Memory B cell (primary cell): ENCODE measurements at regions not wholly inside any gene's neighbourhood (a gene's known extent, or its start where the extent isn't known, plus 50 kb on each side); places are given as distances from the start of the nearest gene placed in this dataset.

ENCODE experiments used
- ATAC-seq: fragments of 150-1000 bp; cut with Tn5 transposase; 2 replicates; pipeline ENCODE4 v1.10.0; 2021; ENCODE audit warnings: low read depth, mild to moderate bottlenecking, moderate library complexity
- DNase-seq, 2 donors: peaks; one replicate each; pipeline ENCODE4 v3.0.0; 2022; ENCODE audit warnings: low spot score in 2 of 2
- H3K27ac Mint-ChIP-seq: one replicate; pipeline ENCODE4 v1.8.0; 2022; ENCODE audit warnings: mild to moderate bottlenecking, moderate library complexity, mixed read lengths
- H3K27me3 Mint-ChIP-seq: one replicate; pipeline ENCODE4 v1.8.0; 2022; ENCODE audit warnings: mixed read lengths
- H3K36me3 Mint-ChIP-seq: one replicate; pipeline ENCODE4 v1.8.0; 2022; ENCODE audit warnings: mild to moderate bottlenecking, mixed read lengths
- H3K4me1 Mint-ChIP-seq: one replicate; pipeline ENCODE4 v1.8.0; 2022; ENCODE audit warnings: mixed read lengths
- H3K4me3 Mint-ChIP-seq: one replicate; pipeline ENCODE4 v1.8.0; 2022; ENCODE audit warnings: mild to moderate bottlenecking, moderate library complexity, mixed read lengths
- H3K9me3 Mint-ChIP-seq: one replicate; pipeline ENCODE4 v1.8.0; 2022; ENCODE audit warnings: mixed read lengths

DNA sequence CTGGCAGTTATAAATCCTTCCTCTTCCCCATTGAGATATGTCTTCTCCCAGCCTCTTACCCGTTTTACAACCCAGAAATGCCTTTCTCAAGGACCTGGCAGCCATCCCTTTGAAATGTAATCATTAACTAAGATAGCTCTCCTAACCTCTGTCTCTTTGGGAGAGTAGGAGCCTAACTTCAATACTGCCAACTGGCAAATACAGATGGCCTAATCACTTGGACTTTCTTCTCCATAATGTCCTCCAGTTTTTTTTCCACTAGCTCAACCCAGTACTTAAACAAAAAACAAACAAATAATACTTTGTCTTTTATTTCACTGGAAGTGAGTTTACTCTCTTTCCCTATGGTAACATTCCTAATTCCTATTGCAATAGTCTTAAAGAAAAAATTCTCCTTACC lies 1391.1 kb downstream of the SUCLG1 start:
- H3K27ac Mint-ChIP-seq = no peak overlapping the region
- no peaks in the 10 kb centered on the region for H3K27me3 Mint-ChIP-seq
- H3K4me1 Mint-ChIP-seq = no peaks in the 10 kb centered on the region
- DNase-seq (no peak), ATAC-seq (no peak)
- no peak overlapping the region for H3K4me3 Mint-ChIP-seq
- H3K36me3 Mint-ChIP-seq = no peaks in the 10 kb centered on the region
- H3K9me3 Mint-ChIP-seq = peaks cover 3% of the 10 kb centered on the region

DNA sequence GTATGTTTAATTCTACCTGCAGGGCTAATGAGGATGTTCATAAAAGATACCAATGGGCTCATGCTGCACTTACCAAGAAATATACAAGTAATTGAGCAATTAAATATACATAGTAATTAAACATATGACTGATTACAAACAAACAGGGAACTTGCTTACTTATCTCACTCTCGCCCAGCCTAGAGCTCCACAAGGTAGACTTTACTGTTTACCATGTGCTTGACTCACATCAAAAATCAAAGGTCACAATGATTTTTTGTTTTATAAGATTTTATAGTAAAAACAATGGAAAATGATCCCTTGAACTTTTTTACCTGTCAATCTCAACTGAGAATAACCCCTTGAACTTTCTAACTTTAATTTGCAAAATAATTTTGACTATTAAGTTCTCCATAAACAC lies 1395.1 kb downstream of the SUCLG1 start:
- Mint-ChIP-seq H3K9me3 (peaks cover 4% of the 10 kb centered on the region), H3K4me1 (no peaks in the 10 kb centered on the region)
- ATAC-seq = no peak

DNA sequence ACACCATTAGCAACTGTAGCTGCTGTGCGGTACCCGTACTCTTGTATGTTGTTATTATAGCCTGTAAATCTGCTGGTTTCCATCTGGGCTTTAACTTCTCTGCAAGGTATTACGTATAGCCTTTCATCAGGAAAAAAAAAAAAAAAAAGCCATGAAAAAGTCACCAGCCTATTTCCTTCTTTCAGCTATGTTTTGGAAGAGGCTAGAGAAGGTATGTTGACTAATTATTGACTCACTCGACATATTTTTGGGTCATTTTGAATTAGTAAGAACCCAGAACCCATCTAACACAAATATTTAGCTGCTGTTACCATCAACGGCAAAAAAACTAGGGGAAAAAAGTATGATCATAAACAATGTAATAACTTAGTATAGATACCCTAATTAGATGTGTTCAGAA lies 1395.6 kb downstream of the SUCLG1 start:
- Mint-ChIP-seq H3K36me3 (no peaks in the 10 kb centered on the region), H3K4me1 (no peaks in the 10 kb centered on the region), H3K9me3 (peaks cover 4% of the 10 kb centered on the region), H3K27me3 (no peaks in the 10 kb centered on the region), H3K27ac (no peak overlapping the region), H3K4me3 (no peak overlapping the region)
- DNase-seq (no peak), ATAC-seq (no peak)

More for the DNA sequence above, 1395.1 kb downstream of the SUCLG1 start:
- Mint-ChIP-seq H3K4me3 (no peak overlapping the region), H3K36me3 (no peaks in the 10 kb centered on the region), H3K27me3 (no peaks in the 10 kb centered on the region), H3K27ac (no peak overlapping the region)
- DNase-seq = no peak

- no peak overlapping the region for H3K27ac Mint-ChIP-seq
Measured at GRCh38 chr2:83058683-83059082, 1400.4 kb downstream of the SUCLG1 start.

DNA sequence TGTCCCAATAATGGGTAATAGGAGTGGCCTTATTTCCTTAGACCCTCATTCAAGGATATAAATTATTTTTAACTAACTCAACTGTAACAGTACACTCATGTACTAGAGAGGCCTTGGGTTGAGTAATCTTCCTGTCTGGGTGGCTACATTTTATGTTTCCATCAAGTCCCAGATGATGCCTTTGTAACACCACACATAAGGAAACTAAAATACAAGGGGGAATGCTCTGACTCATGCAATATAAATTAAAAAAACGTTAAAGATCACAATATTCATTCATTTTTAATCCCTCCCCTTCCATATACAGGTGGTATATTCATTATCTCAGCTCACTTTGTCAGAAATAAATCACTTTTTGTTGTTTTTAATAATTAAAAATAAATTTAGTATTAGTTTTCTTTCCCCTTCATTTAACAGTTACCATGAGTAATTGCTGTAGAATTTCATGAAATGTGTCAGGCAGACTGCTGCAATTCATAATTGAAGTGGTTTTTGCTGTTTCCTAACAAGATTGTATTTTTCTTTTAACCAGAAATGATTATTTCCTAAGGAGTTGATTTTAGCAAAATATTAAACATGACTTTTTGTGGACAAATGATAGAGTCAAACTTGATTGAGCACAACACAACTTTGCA lies 1403.6 kb downstream of the SUCLG1 start:
- ATAC-seq (no peak), DNase-seq (no peak)
- no peaks in the 10 kb centered on the region for H3K36me3 Mint-ChIP-seq
- H3K4me1 Mint-ChIP-seq = no peaks in the 10 kb centered on the region
- no peaks in the 10 kb centered on the region for H3K27me3 Mint-ChIP-seq
- peaks cover 6% of the 10 kb centered on the region for H3K9me3 Mint-ChIP-seq
- H3K27ac Mint-ChIP-seq = no peak overlapping the region
- no peak overlapping the region for H3K4me3 Mint-ChIP-seq

More at GRCh38 chr2:83058683-83059082, 1400.4 kb downstream of the SUCLG1 start:
- no peaks in the 10 kb centered on the region for H3K4me1 Mint-ChIP-seq
- DNase-seq (no peak), ATAC-seq (no peak)
- no peak overlapping the region for H3K4me3 Mint-ChIP-seq
- no peaks in the 10 kb centered on the region for H3K27me3 Mint-ChIP-seq
- no peaks in the 10 kb centered on the region for H3K36me3 Mint-ChIP-seq
- H3K9me3 Mint-ChIP-seq = peaks cover 1% of the 10 kb centered on the region

DNA sequence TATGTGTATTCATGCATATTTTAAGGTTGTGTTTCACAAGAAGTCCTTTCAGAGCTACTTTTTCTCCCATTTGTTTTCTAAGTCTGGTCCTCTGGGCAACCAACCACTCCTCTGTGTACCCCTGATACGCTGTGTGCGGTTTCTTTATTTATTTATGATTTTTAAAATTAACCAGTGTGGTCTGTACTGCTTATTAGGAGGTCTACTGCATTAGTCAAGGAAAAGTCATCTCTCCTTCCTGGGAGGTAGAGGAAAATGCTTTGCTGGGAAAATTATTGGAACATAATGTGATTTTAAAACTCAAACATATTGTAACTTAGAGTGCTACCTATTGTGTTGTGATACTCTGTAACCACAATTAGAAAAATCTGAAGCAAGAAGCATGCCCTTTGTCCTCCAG lies 1404.3 kb downstream of the SUCLG1 start:
- DNase-seq (no peak), ATAC-seq (no peak)
- Mint-ChIP-seq H3K4me1 (no peaks in the 10 kb centered on the region), H3K27me3 (no peaks in the 10 kb centered on the region), H3K36me3 (no peaks in the 10 kb centered on the region), H3K27ac (no peak overlapping the region), H3K9me3 (peaks cover 5% of the 10 kb centered on the region), H3K4me3 (no peak overlapping the region)

DNA sequence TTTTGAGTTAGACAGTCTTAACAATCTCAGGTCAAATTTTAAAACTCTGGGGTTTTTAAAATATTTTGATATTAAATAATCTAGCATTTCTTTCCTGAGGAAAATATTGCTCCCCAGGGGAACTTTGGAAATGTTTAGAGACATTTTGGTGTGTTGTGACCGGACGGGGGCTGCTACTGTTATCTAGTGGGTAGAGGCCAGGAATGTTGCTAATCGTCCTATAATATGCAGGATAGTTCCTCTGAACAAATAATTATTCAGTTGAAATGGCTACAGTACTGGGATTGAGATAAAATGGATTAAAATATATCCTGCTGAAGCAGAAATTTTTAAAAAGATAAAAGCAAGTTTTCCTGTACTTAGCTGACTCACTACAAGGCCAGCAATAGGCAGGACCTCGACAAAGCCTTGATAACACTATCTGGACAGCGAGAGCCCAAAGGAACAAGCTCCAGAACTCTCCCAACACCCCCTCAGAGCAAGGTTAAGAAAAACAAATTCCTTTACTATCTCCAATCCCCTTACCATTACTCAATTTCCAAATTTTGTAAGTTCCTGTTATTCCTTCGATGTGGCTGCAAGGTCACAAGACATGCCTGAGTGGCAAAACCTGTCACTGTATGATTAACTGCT lies 1407.4 kb downstream of the SUCLG1 start:
- Mint-ChIP-seq H3K4me1 (no peaks in the 10 kb centered on the region), H3K4me3 (no peak overlapping the region), H3K27me3 (no peaks in the 10 kb centered on the region), H3K9me3 (peaks cover 5% of the 10 kb centered on the region), H3K36me3 (no peaks in the 10 kb centered on the region), H3K27ac (no peak overlapping the region)
- no peak for ATAC-seq
- DNase-seq = no peak

DNA sequence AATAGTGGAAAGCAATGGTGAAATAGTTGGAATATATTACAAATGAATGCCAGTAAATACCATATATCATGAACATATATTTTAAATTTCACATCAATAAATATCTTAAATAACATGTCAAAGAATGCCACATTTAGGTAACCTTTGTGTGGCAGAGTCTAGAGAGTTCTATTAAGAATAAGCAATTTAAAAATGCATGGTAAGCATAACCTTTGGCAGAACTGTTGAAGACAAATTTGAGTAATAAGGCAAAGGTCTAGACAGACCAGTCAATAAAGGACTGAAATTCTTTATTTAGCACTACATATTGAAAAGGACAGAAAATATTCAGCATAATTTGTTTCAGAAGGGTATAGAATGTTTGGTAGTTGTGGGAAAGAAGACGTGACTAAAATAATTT lies 1417.0 kb downstream of the SUCLG1 start:
- no peak overlapping the region for H3K4me3 Mint-ChIP-seq
- DNase-seq = no peak
- no peak overlapping the region for H3K27ac Mint-ChIP-seq
- peaks cover 5% of the 10 kb centered on the region for H3K9me3 Mint-ChIP-seq
- no peak for ATAC-seq
- no peaks in the 10 kb centered on the region for H3K36me3 Mint-ChIP-seq
- H3K4me1 Mint-ChIP-seq = no peaks in the 10 kb centered on the region
- no peaks in the 10 kb centered on the region for H3K27me3 Mint-ChIP-seq

DNA sequence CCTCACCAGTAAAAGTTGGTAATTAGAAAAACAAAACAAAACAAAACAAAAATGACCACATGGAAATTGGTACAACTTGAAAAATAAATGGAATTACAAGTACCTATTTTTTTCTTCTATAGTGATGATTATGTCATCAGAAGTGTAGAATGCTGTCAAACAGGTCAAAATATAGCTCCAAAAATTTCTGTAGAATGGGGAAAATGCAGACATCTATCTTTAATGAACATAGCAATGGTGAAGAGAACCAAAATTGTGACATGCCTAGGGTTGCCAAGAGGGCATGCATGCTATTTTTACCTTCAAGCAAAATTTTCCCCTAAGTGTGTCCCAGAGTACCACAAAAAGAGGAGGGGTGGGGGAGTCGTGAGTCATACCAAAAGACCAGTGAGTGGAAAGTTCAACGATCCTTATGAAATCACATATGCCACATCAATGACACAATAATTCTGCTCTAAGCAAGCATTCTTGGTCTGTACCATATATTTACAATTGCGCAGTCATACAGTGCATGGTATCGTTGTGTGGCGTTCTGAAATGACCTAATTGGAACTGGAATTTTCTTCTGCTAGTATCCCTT lies 1436.4 kb downstream of the SUCLG1 start:
- Mint-ChIP-seq H3K36me3 (no peaks in the 10 kb centered on the region), H3K4me3 (no peak overlapping the region), H3K27ac (no peak overlapping the region), H3K9me3 (peaks cover 11% of the 10 kb centered on the region), H3K27me3 (no peaks in the 10 kb centered on the region), H3K4me1 (no peaks in the 10 kb centered on the region)
- no peak for DNase-seq
- no peak for ATAC-seq

- Mint-ChIP-seq H3K36me3 (no peaks in the 10 kb centered on the region), H3K27ac (no peak overlapping the region), H3K4me3 (no peak overlapping the region), H3K9me3 (peaks cover 9% of the 10 kb centered on the region), H3K4me1 (no peaks in the 10 kb centered on the region), H3K27me3 (no peaks in the 10 kb centered on the region)
- DNase-seq (no peak), ATAC-seq (no peak)
Measured at GRCh38 chr2:83017366-83018090, 1441.6 kb downstream of the SUCLG1 start.

DNA sequence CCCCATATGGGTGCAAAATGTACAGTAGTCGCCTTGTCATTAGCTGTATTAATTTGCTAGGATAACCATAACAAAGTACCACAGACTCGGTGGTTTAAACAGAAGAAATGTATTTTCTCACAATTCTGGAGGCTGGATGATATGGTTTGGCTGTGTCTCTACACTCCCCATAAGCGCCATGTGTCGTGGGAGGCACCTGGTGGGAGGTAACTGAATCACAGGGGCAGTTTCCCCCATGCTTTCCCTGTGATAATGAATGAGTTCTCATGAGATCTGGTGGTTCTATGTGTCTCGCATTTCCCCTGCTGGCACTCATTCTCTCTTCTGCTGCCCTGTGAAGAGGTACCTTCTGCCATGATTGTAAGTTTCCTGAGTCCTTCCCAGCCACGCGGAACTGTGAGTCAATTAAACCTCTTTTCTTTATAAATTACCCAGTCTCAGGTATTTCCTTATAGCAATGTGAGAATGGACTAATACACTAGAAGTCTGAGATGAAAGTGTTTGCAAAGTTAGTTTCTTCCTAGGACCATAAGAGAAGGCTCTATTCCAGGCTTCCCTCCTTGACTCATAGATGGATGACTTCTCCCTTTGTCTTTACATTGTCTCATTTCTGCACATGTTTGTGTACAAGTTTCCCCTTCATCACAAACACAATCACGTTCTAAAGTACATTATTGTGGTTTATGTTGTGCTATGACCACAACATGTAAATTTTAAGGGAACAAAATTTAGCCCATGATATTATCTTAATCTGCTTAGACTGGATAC lies 1442.6 kb downstream of the SUCLG1 start:
- ATAC-seq (no peak), DNase-seq (no peak)
- Mint-ChIP-seq H3K27ac (no peak overlapping the region), H3K36me3 (no peaks in the 10 kb centered on the region), H3K4me1 (no peaks in the 10 kb centered on the region), H3K9me3 (peaks cover 9% of the 10 kb centered on the region), H3K4me3 (no peak overlapping the region), H3K27me3 (no peaks in the 10 kb centered on the region)

DNA sequence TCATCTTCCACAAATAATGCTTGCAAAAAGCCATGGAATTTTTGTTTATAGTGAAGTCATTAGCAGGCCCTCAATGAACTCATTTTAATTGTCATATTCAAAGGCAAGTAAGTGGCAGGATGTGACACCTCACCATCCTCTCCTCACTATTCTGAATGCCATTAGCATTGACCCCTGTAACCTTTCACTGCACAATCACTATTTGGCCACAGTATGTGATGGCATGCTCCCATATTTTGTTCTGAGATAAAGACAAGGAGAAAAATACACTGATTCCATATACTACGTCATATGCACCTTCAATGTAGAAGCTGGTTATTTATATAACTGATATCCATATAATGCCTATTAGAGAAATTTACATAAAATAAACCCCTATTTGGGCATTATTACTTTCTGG lies 1443.2 kb downstream of the SUCLG1 start:
- peaks cover 7% of the 10 kb centered on the region for H3K9me3 Mint-ChIP-seq
- H3K4me1 Mint-ChIP-seq = no peaks in the 10 kb centered on the region
- no peak overlapping the region for H3K27ac Mint-ChIP-seq
- no peaks in the 10 kb centered on the region for H3K27me3 Mint-ChIP-seq
- no peaks in the 10 kb centered on the region for H3K36me3 Mint-ChIP-seq
- no peak for ATAC-seq
- no peak for DNase-seq
- no peak overlapping the region for H3K4me3 Mint-ChIP-seq

- Mint-ChIP-seq H3K36me3 (no peaks in the 10 kb centered on the region), H3K4me3 (no peak overlapping the region), H3K9me3 (peaks cover 6% of the 10 kb centered on the region), H3K4me1 (no peaks in the 10 kb centered on the region), H3K27me3 (no peaks in the 10 kb centered on the region), H3K27ac (no peak overlapping the region)
- DNase-seq (no peak), ATAC-seq (no peak)
Measured at GRCh38 chr2:83015035-83015715, 1443.9 kb downstream of the SUCLG1 start.
